HEK293 (cell line): ENCODE measurements at regions not wholly inside any gene's neighbourhood (a gene's known extent, or its start where the extent isn't known, plus 50 kb on each side); places are given as distances from the start of the nearest gene placed in this dataset.

Source experiments
- GLI4 ChIP-seq: fragments of 450-650 bp; formaldehyde crosslinking; IDR thresholded peaks from 2 replicates; pipeline ENCODE4 v1.5.1; 2016; ENCODE audit warnings: missing biosample characterization, missing genetic modification characterization
- GLIS1 ChIP-seq: fragments of 450-650 bp; formaldehyde crosslinking; IDR thresholded peaks from 2 replicates; pipeline ENCODE4 v1.5.1; 2016; ENCODE audit warnings: missing biosample characterization, missing genetic modification characterization
- SALL2 ChIP-seq: fragments of 450-650 bp; formaldehyde crosslinking; IDR thresholded peaks from 2 replicates; pipeline ENCODE4 v1.5.0; 2017; ENCODE audit warnings: missing biosample characterization, mild to moderate bottlenecking, missing genetic modification characterization, borderline replicate concordance
- SP2 ChIP-seq: fragments of 450-650 bp; formaldehyde crosslinking; IDR thresholded peaks from 2 replicates; pipeline ENCODE4 v1.5.1; 2016; ENCODE audit warnings: missing biosample characterization, missing genetic modification characterization
- SP7 ChIP-seq: fragments of 450-650 bp; formaldehyde crosslinking; IDR thresholded peaks from 2 replicates; pipeline ENCODE4 v1.5.1; 2016; ENCODE audit warnings: missing biosample characterization, missing genetic modification characterization
- TCF7L2 ChIP-seq: IDR thresholded peaks from 2 replicates; pipeline ENCODE4 v1.6.1; 2011; ENCODE audit warnings: low read depth, mild to moderate bottlenecking, inconsistent platforms, low read length, moderate library complexity, borderline replicate concordance
- ZEB2 ChIP-seq: fragments of 450-650 bp; formaldehyde crosslinking; IDR thresholded peaks from 2 replicates; pipeline ENCODE4 v1.5.1; 2016; ENCODE audit warnings: missing biosample characterization, missing genetic modification characterization
- ZNF239 ChIP-seq: fragments of 450-650 bp; formaldehyde crosslinking; IDR thresholded peaks from 2 replicates; pipeline ENCODE4 v1.5.1; 2016; ENCODE audit warnings: missing biosample characterization, missing genetic modification characterization
- ZNF274 ChIP-seq, 2 experiments: fragments of 200-500 bp in 1 of 2; fragments of 450-650 bp in 1 of 2; sonication (Bioruptor generic) in 1 of 2; formaldehyde crosslinking in 1 of 2; IDR thresholded peaks; 2 replicates each; pipeline versions ENCODE4 v1.5.1 to v1.6.1; 2014 to 2016; ENCODE audit warnings: borderline replicate concordance in 1 of 2, inconsistent platforms in 1 of 2, low read length in 1 of 2, missing biosample characterization in 1 of 2, missing genetic modification characterization in 1 of 2
- ZNF426 ChIP-seq: fragments of 450-650 bp; formaldehyde crosslinking; IDR thresholded peaks from 2 replicates; pipeline ENCODE4 v1.5.1; 2017; ENCODE audit warnings: missing biosample characterization, missing genetic modification characterization, mild to moderate bottlenecking, inconsistent platforms, moderate library complexity
- ZNF510 ChIP-seq: fragments of 450-650 bp; formaldehyde crosslinking; IDR thresholded peaks from 2 replicates; pipeline ENCODE4 v1.5.1; 2018; ENCODE audit warnings: mild to moderate bottlenecking, missing genetic modification characterization, missing biosample characterization; ENCODE audit not compliant: insufficient replicate concordance
- ZNF571 ChIP-seq: fragments of 450-650 bp; formaldehyde crosslinking; IDR thresholded peaks from 2 replicates; pipeline ENCODE4 v1.5.0; 2017; ENCODE audit warnings: missing biosample characterization, missing genetic modification characterization
- ZNF664 ChIP-seq: fragments of 450-650 bp; formaldehyde crosslinking; IDR thresholded peaks from 2 replicates; pipeline ENCODE4 v1.5.1; 2016; ENCODE audit warnings: missing biosample characterization, missing genetic modification characterization
- TF ChIP-seq, protein P1 (sequence below): fragments of 450-650 bp; formaldehyde crosslinking; IDR thresholded peaks from 2 replicates; pipeline ENCODE4 v1.5.1; 2016; ENCODE audit warnings: missing biosample characterization, missing genetic modification characterization

DNA sequence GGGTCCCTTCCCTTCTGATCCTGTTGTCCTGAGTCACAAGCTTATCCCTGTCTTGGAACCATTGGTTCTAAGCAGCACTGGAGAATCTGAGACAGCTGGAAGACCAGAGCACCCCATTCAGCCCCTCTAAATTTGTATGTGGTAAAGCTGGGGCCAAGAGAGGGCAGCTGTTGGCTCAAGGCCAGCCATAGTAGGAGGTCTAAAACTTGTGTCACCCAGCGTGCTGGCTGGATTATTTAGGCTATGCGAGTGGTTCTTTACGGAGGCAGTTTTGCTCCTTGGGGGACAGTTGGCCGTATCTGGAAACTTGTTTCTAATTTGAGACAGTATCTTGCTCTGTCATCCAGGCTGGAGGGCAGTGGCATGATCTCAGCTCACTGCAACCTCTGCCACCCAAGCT lies 69.6 kb upstream of the GSE1 start:
- no peak for TF ChIP-seq SP7 (tag by site-specific recombination)
- no peak for TF ChIP-seq ZNF274 (IDR thresholded peaks at IDR 0.05; ENCODE audit: low read length)
- no peak for TF ChIP-seq ZNF274 (tag by site-specific recombination; IDR thresholded peaks at IDR 0.05; ENCODE audit: borderline replicate concordance)
- TF ChIP-seq, protein P1, sequence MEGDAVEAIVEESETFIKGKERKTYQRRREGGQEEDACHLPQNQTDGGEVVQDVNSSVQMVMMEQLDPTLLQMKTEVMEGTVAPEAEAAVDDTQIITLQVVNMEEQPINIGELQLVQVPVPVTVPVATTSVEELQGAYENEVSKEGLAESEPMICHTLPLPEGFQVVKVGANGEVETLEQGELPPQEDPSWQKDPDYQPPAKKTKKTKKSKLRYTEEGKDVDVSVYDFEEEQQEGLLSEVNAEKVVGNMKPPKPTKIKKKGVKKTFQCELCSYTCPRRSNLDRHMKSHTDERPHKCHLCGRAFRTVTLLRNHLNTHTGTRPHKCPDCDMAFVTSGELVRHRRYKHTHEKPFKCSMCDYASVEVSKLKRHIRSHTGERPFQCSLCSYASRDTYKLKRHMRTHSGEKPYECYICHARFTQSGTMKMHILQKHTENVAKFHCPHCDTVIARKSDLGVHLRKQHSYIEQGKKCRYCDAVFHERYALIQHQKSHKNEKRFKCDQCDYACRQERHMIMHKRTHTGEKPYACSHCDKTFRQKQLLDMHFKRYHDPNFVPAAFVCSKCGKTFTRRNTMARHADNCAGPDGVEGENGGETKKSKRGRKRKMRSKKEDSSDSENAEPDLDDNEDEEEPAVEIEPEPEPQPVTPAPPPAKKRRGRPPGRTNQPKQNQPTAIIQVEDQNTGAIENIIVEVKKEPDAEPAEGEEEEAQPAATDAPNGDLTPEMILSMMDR = no peak
- TF ChIP-seq SP2 = no peak
- TF ChIP-seq ZNF510 (tag by site-specific recombination) = no peak
- TF ChIP-seq ZEB2 (tag by site-specific recombination) = no peak
- no peak for TF ChIP-seq ZNF664 (tag by site-specific recombination)
- no peak for TF ChIP-seq ZNF571 (tag by site-specific recombination)
- TF ChIP-seq ZNF239 (tag by site-specific recombination) = no peak
- no peak for TF ChIP-seq TCF7L2
- no peak for TF ChIP-seq ZNF426 (tag by site-specific recombination)
- TF ChIP-seq SALL2 (tag by site-specific recombination) = no peak
- no peak for TF ChIP-seq GLI4 (tag by site-specific recombination)
- peak; percentile 53 for TF ChIP-seq GLIS1 (tag by site-specific recombination)
